C4-2B (cell line): ENCODE measurements at regions not wholly inside any gene's neighbourhood (a gene's known extent, or its start where the extent isn't known, plus 50 kb on each side); places are given as distances from the start of the nearest gene placed in this dataset.

Experiments used
- H3K27ac ChIP-seq: fragments of 450-650 bp; 2 replicates; pipeline ENCODE4 v1.5.1; 2017
- ZFX ChIP-seq: fragments of 450-650 bp; IDR thresholded peaks from 2 replicates; pipeline ENCODE4 v1.6.1; 2017
- TF ChIP-seq, protein P1 (sequence below): fragments of 450-650 bp; conservative IDR thresholded peaks from 2 replicates; pipeline ENCODE4 v1.5.1; 2017; ENCODE audit warnings: mild to moderate bottlenecking

GRCh38 chr14:30297876-30298795 lies 260.8 kb upstream of the G2E3 start:
- TF ChIP-seq ZFX = no peak
- TF ChIP-seq, protein P1, sequence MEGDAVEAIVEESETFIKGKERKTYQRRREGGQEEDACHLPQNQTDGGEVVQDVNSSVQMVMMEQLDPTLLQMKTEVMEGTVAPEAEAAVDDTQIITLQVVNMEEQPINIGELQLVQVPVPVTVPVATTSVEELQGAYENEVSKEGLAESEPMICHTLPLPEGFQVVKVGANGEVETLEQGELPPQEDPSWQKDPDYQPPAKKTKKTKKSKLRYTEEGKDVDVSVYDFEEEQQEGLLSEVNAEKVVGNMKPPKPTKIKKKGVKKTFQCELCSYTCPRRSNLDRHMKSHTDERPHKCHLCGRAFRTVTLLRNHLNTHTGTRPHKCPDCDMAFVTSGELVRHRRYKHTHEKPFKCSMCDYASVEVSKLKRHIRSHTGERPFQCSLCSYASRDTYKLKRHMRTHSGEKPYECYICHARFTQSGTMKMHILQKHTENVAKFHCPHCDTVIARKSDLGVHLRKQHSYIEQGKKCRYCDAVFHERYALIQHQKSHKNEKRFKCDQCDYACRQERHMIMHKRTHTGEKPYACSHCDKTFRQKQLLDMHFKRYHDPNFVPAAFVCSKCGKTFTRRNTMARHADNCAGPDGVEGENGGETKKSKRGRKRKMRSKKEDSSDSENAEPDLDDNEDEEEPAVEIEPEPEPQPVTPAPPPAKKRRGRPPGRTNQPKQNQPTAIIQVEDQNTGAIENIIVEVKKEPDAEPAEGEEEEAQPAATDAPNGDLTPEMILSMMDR = no peak
- no peak overlapping the region for H3K27ac ChIP-seq

DNA sequence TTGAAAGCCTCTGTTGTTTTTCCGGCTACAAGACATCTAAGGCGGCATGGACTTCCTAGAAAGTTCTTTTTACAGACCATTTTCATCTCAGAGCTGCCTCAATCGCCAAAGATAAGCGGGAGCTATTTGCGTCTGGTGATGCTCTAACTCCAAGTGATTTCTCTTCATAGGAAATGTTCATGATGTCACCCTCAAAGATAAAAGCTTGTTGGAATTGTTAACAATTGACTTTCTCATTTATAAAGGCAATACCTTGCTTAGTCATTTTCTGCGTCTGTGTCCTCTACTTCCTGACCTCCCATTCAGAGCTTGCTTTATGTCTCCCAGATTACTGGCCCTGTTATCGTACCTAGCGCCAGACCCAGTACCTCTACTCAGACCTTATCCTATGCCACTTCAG lies 259.0 kb upstream of the G2E3 start:
- no peak overlapping the region for H3K27ac ChIP-seq
- TF ChIP-seq ZFX = no peak
- TF ChIP-seq, protein P1 = no peak

- TF ChIP-seq, protein P1 = no peak
- no peak for TF ChIP-seq ZFX
- no peak overlapping the region for H3K27ac ChIP-seq
Observed at GRCh38 chr14:30303350-30303749, 255.6 kb upstream of the G2E3 start.

GRCh38 chr14:30305346-30305745 lies 253.6 kb upstream of the G2E3 start:
- no peak overlapping the region for H3K27ac ChIP-seq
- TF ChIP-seq ZFX = no peak
- TF ChIP-seq, protein P1 = no peak

DNA sequence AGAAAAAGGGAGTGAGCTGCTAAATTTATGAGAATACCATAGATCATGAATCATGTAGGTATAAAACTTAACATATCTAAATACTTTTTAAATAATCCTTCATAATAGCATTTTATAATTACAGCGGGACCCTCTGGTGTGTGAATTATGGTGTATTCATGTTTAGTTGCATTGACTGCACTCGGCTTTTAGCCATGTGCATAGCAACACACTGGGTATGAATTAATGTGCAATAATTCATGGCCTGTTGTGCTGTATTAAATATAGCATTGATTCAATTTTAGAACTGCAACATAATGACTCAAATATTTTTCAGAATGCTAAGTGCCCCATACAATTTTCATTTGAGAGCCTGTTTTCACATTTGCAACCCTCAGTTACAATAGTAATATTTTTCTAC lies 249.6 kb upstream of the G2E3 start:
- H3K27ac ChIP-seq = no peak overlapping the region
- no peak for TF ChIP-seq ZFX
- TF ChIP-seq, protein P1 = no peak

DNA sequence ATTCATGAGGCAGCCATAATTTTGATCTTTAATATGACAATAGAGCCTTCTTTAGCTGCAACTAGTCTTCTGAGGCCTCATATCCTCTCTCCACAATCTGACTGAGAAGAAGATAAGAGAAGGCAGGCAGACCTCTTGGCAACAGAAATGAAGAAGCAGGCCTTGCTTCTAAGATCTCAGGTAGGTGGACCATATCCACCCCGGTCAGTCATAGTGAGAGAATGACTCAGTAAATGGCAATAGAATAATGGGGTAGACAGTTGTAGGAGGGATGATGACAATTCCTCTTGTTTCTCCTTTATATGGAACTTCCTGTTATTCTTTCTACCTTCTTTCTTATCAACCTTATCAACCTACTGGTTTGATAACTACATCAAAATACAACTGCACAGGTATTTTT lies 246.7 kb upstream of the G2E3 start:
- TF ChIP-seq ZFX = no peak
- TF ChIP-seq, protein P1 = no peak

GRCh38 chr14:30317729-30318128 lies 241.2 kb upstream of the G2E3 start:
- TF ChIP-seq, protein P1 = no peak
- TF ChIP-seq ZFX = no peak
- no peak overlapping the region for H3K27ac ChIP-seq

More for the DNA sequence above, 246.7 kb upstream of the G2E3 start:
- no peak overlapping the region for H3K27ac ChIP-seq
